WERI-Rb-1 (cell line): ENCODE measurements at regions not wholly inside any gene's neighbourhood (a gene's known extent, or its start where the extent isn't known, plus 50 kb on each side); places are given as distances from the start of the nearest gene placed in this dataset.
A peak's percentile ranks its signal among the peaks of the same experiment; 100 is the strongest.

Experiments
- DNase-seq: peaks from one replicate; pipeline ENCODE4 v3.0.0-alpha.2; 2020
- H3K27ac ChIP-seq: fragments of 250-450 bp; sonication (Bioruptor Pico); 2 replicates; pipeline ENCODE4 v1.5.1; 2020; ENCODE audit warnings: mild to moderate bottlenecking, moderate library complexity
- H3K27me3 ChIP-seq: fragments of 250-450 bp; sonication (Bioruptor Pico); 2 replicates; pipeline ENCODE4 v1.5.1; 2021; ENCODE audit warnings: mild to moderate bottlenecking, low read depth, moderate library complexity; ENCODE audit not compliant: insufficient read depth, severe bottlenecking
- H3K36me3 ChIP-seq: fragments of 250-450 bp; sonication (Bioruptor Pico); 2 replicates; pipeline ENCODE4 v1.5.1; 2020; ENCODE audit warnings: mild to moderate bottlenecking, moderate library complexity
- H3K4me3 ChIP-seq: 2 replicates; pipeline ENCODE4 v1.5.1; 2011; ENCODE audit warnings: low read depth, mild to moderate bottlenecking, control low read depth, low read length
- H3K9me3 ChIP-seq: fragments of 250-450 bp; sonication (Bioruptor Pico); 2 replicates; pipeline ENCODE4 v1.5.1; 2021; ENCODE audit warnings: mild to moderate bottlenecking, moderate library complexity; ENCODE audit not compliant: severe bottlenecking
- TF ChIP-seq, protein P1 (sequence below): IDR thresholded peaks from 2 replicates; pipeline ENCODE4 v1.5.1; 2011; ENCODE audit warnings: low read depth, mild to moderate bottlenecking, control low read depth, inconsistent platforms, low read length

DNA sequence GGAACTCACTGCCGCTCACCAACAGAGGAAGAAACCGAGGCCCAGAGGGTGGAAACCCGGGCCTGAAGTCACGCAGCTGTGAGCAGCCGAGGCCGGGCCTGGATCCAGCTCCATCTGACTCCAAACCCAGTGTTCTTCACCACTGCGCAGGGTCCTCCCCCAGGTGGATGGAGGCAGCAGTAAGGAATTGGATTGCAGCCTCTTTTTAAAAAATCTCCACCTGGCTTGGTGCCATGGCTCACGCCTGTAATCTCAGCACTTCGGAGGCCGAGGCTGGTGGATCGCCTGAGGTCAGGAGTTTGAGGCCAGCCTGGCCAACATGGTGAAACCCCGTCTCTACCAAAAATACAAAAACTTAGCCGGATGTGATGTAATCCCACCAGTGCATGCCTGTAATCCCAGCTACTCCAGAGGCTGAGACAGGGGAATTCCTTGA, 177.2 kb downstream of the FOXL1 start:
- H3K4me3 ChIP-seq, result no peak overlapping the region
- no peaks in the 10 kb centered on the region for H3K36me3 ChIP-seq
- no peak for DNase-seq
- H3K27ac ChIP-seq, result no peak overlapping the region
- no peaks in the 10 kb centered on the region for H3K9me3 ChIP-seq
- TF ChIP-seq, protein P1, sequence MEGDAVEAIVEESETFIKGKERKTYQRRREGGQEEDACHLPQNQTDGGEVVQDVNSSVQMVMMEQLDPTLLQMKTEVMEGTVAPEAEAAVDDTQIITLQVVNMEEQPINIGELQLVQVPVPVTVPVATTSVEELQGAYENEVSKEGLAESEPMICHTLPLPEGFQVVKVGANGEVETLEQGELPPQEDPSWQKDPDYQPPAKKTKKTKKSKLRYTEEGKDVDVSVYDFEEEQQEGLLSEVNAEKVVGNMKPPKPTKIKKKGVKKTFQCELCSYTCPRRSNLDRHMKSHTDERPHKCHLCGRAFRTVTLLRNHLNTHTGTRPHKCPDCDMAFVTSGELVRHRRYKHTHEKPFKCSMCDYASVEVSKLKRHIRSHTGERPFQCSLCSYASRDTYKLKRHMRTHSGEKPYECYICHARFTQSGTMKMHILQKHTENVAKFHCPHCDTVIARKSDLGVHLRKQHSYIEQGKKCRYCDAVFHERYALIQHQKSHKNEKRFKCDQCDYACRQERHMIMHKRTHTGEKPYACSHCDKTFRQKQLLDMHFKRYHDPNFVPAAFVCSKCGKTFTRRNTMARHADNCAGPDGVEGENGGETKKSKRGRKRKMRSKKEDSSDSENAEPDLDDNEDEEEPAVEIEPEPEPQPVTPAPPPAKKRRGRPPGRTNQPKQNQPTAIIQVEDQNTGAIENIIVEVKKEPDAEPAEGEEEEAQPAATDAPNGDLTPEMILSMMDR, result no peak
- peaks cover 6% of the 10 kb centered on the region for H3K27me3 ChIP-seq

DNA sequence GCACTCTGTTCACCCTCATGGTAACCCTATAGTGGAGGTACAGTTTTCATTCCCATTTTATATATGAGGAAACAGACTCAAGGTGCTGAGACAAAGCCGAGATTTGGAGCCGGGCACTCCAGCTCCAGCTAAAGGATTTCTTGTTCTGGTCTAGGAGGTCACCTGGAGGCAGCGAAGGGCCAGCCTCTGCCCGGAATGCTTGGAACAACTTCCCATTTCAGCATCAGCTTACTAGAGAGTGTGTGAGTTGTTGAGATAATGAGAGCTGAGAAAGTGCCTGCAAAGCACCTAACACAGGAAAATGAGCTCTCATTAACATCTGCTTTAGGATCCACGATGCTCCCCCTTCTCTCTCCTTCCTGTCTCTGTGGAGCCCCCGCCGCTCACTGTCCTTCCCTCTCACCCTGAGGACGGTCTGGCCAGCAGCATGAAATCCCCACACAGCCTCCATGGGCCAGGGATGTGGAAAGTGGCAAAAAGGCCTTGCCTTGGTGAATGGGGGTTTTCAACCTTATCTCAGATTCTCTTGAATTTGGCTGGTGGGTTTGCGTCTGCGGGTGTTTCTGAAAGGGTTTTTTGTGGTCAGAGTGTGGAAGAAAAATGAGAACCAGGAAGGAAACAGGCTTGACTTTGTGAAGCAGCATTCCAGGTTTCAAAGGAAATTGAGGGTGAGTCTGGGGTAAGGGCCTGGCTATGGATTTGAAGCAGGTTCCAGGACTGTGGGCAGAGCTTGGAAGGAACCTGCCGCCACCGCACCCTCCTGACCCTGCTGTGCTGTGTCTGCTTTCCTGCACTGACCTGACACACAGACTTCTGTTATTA, 178.7 kb downstream of the FOXL1 start:
- H3K9me3 ChIP-seq, result no peaks in the 10 kb centered on the region
- no peak overlapping the region for H3K4me3 ChIP-seq
- peaks cover 16% of the 10 kb centered on the region for H3K27me3 ChIP-seq
- no peak for DNase-seq
- H3K36me3 ChIP-seq, result no peaks in the 10 kb centered on the region
- TF ChIP-seq, protein P1, result no peak
- no peak overlapping the region for H3K27ac ChIP-seq

DNA sequence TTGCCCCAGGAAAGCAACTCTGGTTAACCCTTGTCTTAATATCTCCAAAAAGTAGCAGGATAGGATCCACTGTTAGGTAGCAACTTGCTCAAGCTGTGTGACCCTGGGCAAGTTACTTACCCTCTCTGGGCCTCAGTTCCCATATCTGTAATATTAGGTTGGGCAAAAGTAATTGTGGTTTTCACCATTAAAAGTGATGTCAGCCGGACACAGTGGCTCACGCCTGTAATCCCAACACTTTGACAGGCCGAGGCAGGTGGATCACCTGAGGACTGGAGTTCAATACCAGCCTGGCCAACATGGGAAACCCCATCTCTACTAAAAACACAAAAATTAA, 179.3 kb downstream of the FOXL1 start:
- TF ChIP-seq, protein P1, result no peak
- no peak for DNase-seq
- no peaks in the 10 kb centered on the region for H3K36me3 ChIP-seq
- H3K27me3 ChIP-seq, result peaks cover 16% of the 10 kb centered on the region
- H3K27ac ChIP-seq, result no peak overlapping the region
- H3K9me3 ChIP-seq, result no peaks in the 10 kb centered on the region
- no peak overlapping the region for H3K4me3 ChIP-seq

DNA sequence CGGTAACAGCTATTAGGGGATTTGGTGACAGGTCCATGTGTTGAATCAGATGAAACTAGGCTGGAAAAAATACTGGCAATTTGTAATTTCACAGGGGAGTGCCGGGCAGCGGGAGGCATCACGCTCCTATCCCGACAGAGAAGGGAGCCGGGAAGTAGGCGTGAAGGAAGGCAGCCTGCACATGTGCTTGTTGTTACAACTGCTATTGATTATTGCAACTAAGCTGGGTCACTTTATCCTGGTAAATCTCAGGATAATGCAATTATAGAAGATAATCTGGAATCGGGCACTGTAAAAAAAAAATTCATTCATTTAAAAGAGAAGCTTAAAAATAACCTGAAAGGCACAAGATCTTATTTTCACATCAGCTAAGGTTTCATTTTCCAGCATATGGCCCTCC, 180.6 kb downstream of the FOXL1 start:
- Histone ChIP-seq H3K27me3 (peaks cover 16% of the 10 kb centered on the region), H3K36me3 (no peaks in the 10 kb centered on the region), H3K4me3 (no peak overlapping the region), H3K9me3 (no peaks in the 10 kb centered on the region), H3K27ac (no peak overlapping the region)
- DNase-seq, result no peak
- TF ChIP-seq, protein P1, result no peak

DNA sequence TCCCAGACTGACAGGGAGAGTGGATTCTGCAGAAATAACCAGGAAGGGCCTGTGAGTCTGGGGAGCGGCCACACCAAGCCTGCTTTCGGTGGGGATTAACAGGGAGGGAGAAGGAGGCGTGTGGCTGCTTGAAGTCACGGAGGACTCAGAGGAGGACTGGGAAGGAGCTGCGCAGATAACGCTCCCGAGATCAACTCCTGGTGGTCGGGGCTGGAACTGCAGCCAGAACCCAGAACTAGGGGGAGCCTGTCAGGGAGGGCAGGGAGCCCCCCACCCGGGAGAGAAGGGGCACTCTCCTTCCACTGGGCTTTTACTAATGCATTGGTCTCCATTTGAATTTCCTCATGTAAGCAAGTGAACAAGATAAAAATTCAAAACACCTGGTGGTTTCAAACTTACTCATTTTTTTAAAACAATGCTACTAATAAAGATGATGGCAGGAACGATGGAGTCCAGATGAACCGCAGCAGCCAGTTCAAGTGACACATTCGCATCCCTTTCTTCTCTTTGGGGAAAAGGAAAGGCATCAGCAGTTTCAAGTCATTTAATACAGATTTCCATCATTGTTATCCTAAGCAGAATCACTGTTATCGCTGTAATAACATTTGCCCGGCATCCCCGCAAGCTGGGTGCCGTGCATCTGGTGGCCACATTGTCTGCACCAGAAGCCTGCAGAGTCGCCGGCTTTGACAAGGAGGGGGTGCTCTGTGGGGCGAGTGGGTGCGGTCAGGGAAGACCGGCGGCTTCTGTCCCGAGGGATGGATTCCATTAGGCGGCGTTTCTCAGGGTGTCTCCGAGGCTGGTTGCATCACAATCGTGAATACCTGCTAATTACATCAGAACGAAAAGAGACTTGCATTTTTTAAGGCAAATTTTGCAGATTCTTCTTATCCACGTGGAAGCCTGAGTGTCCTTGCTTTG, 183.0 kb downstream of the FOXL1 start:
- Histone ChIP-seq H3K9me3 (no peaks in the 10 kb centered on the region), H3K4me3 (no peak overlapping the region), H3K27ac (no peak overlapping the region), H3K27me3 (peaks cover 16% of the 10 kb centered on the region), H3K36me3 (no peaks in the 10 kb centered on the region)
- peak; percentile 64 for DNase-seq
- TF ChIP-seq, protein P1, result peak; percentile 73
